ENCODE measurements at regions not wholly inside any gene's neighbourhood (a gene's known extent, or its start where the extent isn't known, plus 50 kb on each side); places are given as distances from the start of the nearest gene placed in this dataset.

- no peak for DNase-seq (ENCODE audit: low read depth in 4 of 4, low spot score in 3 of 4)
Measured at GRCh38 chr12:24071842-24072241, 122.4 kb upstream of the SOX5 start.

GRCh38 chr12:24069532-24070395 is 120.3 kb upstream of the SOX5 start:
- no peak for DNase-seq (ENCODE audit: low read depth in 4 of 4, low spot score in 3 of 4)

- no peak for DNase-seq (ENCODE audit: low read depth in 4 of 4, low spot score in 3 of 4)
Measured at GRCh38 chr12:24066865-24067264, 117.4 kb upstream of the SOX5 start.

GRCh38 chr12:24066097-24066496 is 116.6 kb upstream of the SOX5 start:
- DNase-seq (ENCODE audit: low read depth in 4 of 4, low spot score in 3 of 4): no peak

- DNase-seq (ENCODE audit: low read depth in 4 of 4, low spot score in 3 of 4): no peak
Measured at GRCh38 chr12:24062642-24063245, 113.3 kb upstream of the SOX5 start.

- no peak for DNase-seq (ENCODE audit: low read depth in 4 of 4, low spot score in 3 of 4)
Measured at GRCh38 chr12:24060089-24060488, 110.6 kb upstream of the SOX5 start.

- no peak for DNase-seq (ENCODE audit: low read depth in 4 of 4, low spot score in 3 of 4)
Measured at GRCh38 chr12:24057920-24058476, 108.5 kb upstream of the SOX5 start.

GRCh38 chr12:24055747-24056146 is 106.3 kb upstream of the SOX5 start:
- no peak for DNase-seq (ENCODE audit: low read depth in 4 of 4, low spot score in 3 of 4)

GRCh38 chr12:24054416-24054815 is 104.9 kb upstream of the SOX5 start:
- DNase-seq (ENCODE audit: low read depth in 4 of 4, low spot score in 3 of 4): no peak

GRCh38 chr12:24049728-24050127 is 100.3 kb upstream of the SOX5 start:
- no peak for DNase-seq (ENCODE audit: low read depth in 4 of 4, low spot score in 3 of 4)

- DNase-seq (ENCODE audit: low read depth in 4 of 4, low spot score in 3 of 4): no peak
Measured at GRCh38 chr12:24049101-24049500, 99.6 kb upstream of the SOX5 start.

- no peak for DNase-seq (ENCODE audit: low read depth in 4 of 4, low spot score in 3 of 4)
Measured at GRCh38 chr12:24048446-24048845, 99.0 kb upstream of the SOX5 start.

- DNase-seq (ENCODE audit: low read depth in 4 of 4, low spot score in 3 of 4): no peak
Measured at GRCh38 chr12:24047326-24047725, 97.9 kb upstream of the SOX5 start.

GRCh38 chr12:24045816-24046257 is 96.4 kb upstream of the SOX5 start:
- peak in 1 of 4 donors; percentile 22 for DNase-seq (ENCODE audit: low read depth in 4 of 4, low spot score in 3 of 4)

GRCh38 chr12:24044941-24045703 is 95.7 kb upstream of the SOX5 start:
- no peak for DNase-seq (ENCODE audit: low read depth in 4 of 4, low spot score in 3 of 4)

- no peak for DNase-seq (ENCODE audit: low read depth in 4 of 4, low spot score in 3 of 4)
Measured at GRCh38 chr12:24042651-24043050, 93.2 kb upstream of the SOX5 start.

- DNase-seq (ENCODE audit: low read depth in 4 of 4, low spot score in 3 of 4): no peak
Measured at GRCh38 chr12:24039113-24039525, 89.6 kb upstream of the SOX5 start.

- no peak for DNase-seq (ENCODE audit: low read depth in 4 of 4, low spot score in 3 of 4)
Measured at GRCh38 chr12:24038211-24038997, 88.9 kb upstream of the SOX5 start.

GRCh38 chr12:24036438-24037216 is 87.2 kb upstream of the SOX5 start:
- DNase-seq (ENCODE audit: low read depth in 4 of 4, low spot score in 3 of 4): no peak

GRCh38 chr12:24034894-24035293 is 85.4 kb upstream of the SOX5 start:
- no peak for DNase-seq (ENCODE audit: low read depth in 4 of 4, low spot score in 3 of 4)

Measured in left renal pelvis (tissue), 4 donors.